Ureter (tissue), 1 donor: ENCODE measurements at regions not wholly inside any gene's neighbourhood (a gene's known extent, or its start where the extent isn't known, plus 50 kb on each side); places are given as distances from the start of the nearest gene placed in this dataset.

Source experiments
- DNase-seq: peaks from one replicate; pipeline ENCODE4 v3.0.0-alpha.2; 2020; ENCODE audit warnings: low spot score
- donor health status: DM: yes; HTN: yes; CAD: no.

GRCh38 chr4:71241501-71242288 is 97.1 kb upstream of the SLC4A4 start:
- no peak for DNase-seq

GRCh38 chr4:71243091-71243833 is 95.6 kb upstream of the SLC4A4 start:
- DNase-seq = no peak

GRCh38 chr4:71247706-71248105 is 91.1 kb upstream of the SLC4A4 start:
- no peak for DNase-seq

GRCh38 chr4:71251261-71251660 is 87.6 kb upstream of the SLC4A4 start:
- no peak for DNase-seq

GRCh38 chr4:71253545-71253944 is 85.3 kb upstream of the SLC4A4 start:
- DNase-seq = no peak

GRCh38 chr4:71254451-71255012 is 84.3 kb upstream of the SLC4A4 start:
- DNase-seq = no peak

- DNase-seq = no peak
These were observed 82.8 kb upstream of the SLC4A4 start for GRCh38 chr4:71255976-71256375.

GRCh38 chr4:71257761-71258160 is 81.1 kb upstream of the SLC4A4 start:
- no peak for DNase-seq

- DNase-seq = no peak
These were observed 80.5 kb upstream of the SLC4A4 start for GRCh38 chr4:71258323-71258722.

- DNase-seq = no peak
These were observed 79.5 kb upstream of the SLC4A4 start for GRCh38 chr4:71259280-71259679.

- DNase-seq = no peak
These were observed 78.9 kb upstream of the SLC4A4 start for GRCh38 chr4:71259911-71260331.

GRCh38 chr4:71260544-71260943 is 78.3 kb upstream of the SLC4A4 start:
- DNase-seq = no peak

GRCh38 chr4:71261001-71261400 is 77.8 kb upstream of the SLC4A4 start:
- DNase-seq = no peak

GRCh38 chr4:71261633-71262121 is 77.1 kb upstream of the SLC4A4 start:
- no peak for DNase-seq

GRCh38 chr4:71262161-71262560 is 76.7 kb upstream of the SLC4A4 start:
- DNase-seq = no peak

GRCh38 chr4:71266090-71266794 is 72.6 kb upstream of the SLC4A4 start:
- DNase-seq = no peak

- no peak for DNase-seq
These were observed 71.6 kb upstream of the SLC4A4 start for GRCh38 chr4:71267244-71267643.

GRCh38 chr4:71268166-71268565 is 70.7 kb upstream of the SLC4A4 start:
- no peak for DNase-seq

GRCh38 chr4:71269233-71269632 is 69.6 kb upstream of the SLC4A4 start:
- DNase-seq = no peak

GRCh38 chr4:71270901-71271300 is 67.9 kb upstream of the SLC4A4 start:
- DNase-seq = no peak

GRCh38 chr4:71272976-71273375 is 65.8 kb upstream of the SLC4A4 start:
- DNase-seq = no peak

- no peak for DNase-seq
These were observed 63.8 kb upstream of the SLC4A4 start for GRCh38 chr4:71275004-71275403.
